Dedifferentiated amniotic fluid mesenchymal stem cell (primary cell): ENCODE measurements at regions not wholly inside any gene's neighbourhood (a gene's known extent, or its start where the extent isn't known, plus 50 kb on each side); places are given as distances from the start of the nearest gene placed in this dataset.

Source experiments
- DNase-seq: peaks from one replicate; pipeline ENCODE4 v3.0.0-alpha.2; 2016; ENCODE audit errors: extremely low spot score

GRCh38 chr5:126357585-126358342 is 65.4 kb upstream of the GRAMD2B start:
- DNase-seq, result no peak

DNA sequence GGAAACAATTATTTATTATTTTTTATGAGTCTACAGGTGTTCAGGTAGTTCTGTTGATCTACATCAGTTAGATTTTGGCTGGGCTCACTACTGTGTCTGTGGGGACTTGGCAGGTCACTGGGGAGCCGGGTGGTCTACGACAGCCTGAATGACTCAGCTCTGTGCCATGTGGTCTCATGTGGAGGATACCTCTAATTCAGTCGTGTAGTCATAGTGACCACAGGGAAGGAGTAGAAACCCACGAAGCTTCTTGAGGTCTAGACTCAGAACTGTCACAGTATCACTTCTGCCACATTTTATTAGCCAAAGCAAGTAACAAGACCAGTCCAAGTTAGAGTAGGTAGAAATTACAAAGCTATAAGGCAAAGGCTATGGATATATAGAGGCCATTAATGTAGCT is 64.7 kb upstream of the GRAMD2B start:
- no peak for DNase-seq

- DNase-seq, result no peak
These were observed 63.3 kb upstream of the GRAMD2B start for GRCh38 chr5:126359884-126360283.

- no peak for DNase-seq
These were observed 62.7 kb upstream of the GRAMD2B start for GRCh38 chr5:126360467-126360866.

- DNase-seq, result no peak
These were observed 59.6 kb upstream of the GRAMD2B start for GRCh38 chr5:126363658-126364057.

DNA sequence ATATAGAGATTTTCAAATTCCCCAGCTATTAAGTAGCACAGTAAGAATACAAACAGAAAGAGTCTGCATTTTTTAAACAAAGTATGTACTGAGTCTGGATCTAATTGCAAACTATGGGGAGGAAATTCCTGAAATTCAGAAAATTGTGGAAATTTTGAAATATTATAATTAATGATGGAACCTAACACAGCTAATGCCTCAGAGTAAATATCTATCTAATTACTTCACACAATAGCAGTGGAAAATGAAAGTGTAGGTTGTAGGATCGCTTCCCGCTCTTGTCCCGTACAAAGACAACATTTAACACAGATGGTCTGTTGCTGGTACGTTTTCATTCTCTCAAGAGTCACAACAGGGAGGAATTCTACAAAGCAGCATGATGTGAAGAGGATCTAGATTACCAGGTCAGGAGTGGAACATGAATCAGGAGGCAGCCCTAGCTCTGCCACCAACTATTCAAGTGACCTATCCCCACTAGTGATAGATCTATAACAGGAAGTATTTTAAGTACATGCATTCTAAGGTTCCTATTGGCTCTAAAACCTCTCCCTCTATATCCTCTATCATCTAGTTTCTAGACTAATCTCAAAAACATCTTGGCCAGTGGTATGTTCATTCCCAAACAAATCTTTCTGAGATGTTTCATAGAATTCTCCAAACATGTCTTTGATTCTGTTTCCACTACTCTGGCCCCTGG is 58.9 kb upstream of the GRAMD2B start:
- DNase-seq, result no peak

- DNase-seq, result no peak
These were observed 57.6 kb upstream of the GRAMD2B start for GRCh38 chr5:126365446-126366198.

- DNase-seq, result no peak
These were observed 57.0 kb upstream of the GRAMD2B start for GRCh38 chr5:126366199-126366560.

DNA sequence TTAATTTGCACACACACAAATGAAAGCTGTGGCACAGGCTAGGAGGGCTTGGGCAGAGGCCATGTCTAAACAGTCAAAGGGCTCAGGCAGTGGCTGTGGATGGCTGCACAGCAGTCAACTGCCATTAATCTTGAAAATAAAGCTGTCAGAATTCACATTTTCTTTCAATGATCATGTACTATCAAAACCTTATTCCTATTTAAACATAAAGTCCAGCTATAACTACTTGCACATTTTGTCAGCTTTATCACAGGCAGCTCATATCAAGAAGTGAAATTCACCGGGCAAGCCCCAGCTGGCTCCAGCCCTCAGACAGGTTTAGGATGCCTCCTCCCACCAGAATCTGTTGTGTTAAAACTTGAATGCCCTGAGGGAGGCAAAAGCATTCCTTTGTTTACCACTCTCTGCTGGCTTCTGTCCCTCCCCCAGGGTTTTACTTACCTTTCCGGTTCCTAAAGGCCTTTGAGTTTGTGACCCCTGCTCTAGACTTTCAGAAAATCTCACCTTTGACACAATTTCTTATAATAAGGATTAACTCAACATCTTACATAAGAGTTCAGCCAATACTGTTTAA is 54.9 kb upstream of the GRAMD2B start:
- no peak for DNase-seq

GRCh38 chr5:126369083-126369482 is 54.1 kb upstream of the GRAMD2B start:
- DNase-seq, result no peak

DNA sequence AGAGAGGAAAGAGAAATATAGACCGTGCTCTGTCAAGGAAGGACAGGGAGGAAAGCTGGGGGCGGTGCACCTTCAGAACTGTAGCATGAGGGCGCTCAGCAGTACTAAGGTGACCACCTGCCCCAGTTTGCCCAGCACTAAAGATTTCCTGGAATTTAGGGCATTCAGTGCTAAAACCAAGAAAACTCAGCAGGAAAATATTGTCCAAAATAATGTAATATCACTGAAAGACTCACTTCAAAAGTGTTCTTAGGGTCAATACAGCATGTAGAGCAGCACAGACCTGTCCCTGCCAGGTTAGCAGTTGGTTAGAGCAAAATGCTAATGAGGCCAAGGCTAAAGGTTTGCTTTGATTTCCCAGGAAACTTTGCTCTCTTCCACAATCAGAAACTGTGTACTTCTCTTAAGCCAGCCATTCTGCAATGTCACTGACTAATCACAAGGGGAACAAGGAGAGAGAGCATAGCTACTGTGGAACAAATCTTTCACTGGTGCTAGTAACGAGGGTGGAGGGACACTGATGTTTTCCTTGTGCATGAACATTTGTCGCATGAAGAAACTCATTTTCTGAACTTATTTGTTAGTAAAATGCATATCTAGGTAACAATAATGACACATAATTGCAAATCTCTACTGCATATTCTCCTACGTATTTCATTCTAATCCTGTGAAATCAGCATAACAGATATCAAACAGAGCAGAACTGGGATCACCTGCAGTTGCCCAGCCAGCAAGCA is 53.0 kb upstream of the GRAMD2B start:
- no peak for DNase-seq

DNA sequence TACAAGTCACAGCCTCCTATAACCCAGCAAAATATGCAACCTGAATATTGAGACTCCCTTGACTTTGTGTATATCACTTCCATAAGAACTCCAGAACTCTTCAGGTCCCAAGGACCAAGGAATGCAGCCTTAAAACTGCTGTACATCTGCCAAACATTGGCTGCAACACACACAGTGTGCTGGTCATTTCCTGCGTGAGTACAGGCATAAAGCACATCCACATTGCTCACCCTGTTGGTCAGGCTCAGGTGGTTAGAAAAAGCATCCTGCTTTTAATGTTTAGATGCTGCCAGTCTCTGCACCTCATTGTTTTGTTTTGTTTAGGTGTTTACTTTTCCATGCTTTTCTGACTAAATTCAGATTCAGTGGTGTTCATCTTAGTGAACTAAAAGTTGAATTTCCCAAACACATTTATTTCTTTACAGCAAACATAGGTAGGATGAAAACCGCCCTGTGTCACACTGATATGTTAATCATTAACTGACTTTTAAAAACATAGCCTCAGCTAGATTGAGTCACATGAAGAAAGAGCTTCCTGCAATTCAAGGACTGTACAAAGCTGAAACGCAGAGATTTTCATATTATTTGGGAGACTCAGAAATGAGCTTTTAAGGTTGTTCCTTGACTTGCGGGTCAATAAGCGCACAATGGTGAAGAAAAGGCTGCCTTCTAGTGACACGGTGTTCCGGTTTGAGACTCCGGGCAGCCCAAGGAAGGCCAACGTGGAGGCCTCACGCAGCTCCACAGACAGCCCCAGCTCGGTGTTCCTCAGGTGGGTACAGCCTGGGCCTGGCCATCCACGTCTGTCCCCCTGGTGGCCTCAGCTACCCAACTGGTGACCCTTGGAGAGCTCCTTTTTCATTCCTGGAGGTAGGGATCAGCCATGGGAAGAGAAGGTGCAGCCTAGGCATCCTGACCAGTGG is 52.2 kb upstream of the GRAMD2B start:
- no peak for DNase-seq

DNA sequence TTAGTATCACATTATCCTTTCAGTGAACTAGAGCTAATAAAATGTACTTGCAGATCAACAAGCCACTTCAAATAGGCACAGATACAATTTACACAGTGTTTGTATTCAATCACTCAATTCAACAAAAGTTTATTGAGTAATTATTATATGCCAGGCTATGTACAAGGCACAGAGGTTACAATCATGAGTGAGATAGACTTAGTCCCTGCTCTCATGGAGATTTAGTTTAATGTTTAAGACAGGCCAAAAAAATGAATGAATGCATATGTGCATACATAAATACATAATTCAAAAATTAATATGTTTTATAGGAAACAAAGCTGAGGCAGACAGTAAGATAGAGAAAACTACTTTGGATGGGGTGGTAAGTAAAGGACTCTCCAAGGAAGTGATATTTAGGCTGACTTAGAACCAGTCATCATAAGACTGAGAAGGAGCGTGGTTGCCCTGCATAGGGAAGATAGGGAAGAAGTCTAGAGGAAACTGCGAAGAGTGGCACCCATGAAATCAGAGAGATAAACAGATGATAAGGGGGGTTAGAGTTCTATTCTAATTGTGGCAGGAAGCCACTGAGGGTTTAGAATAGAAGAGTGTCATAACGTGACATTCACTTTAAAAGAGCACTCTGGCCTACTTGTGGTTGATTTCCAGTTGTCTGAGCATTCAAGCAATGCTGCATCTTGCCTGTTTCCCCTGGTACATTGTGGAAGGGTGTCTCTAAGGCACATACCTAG is 49.7 kb upstream of the GRAMD2B start:
- no peak for DNase-seq
